Epithelial cell of proximal tubule (primary cell): ENCODE measurements at regions not wholly inside any gene's neighbourhood (a gene's known extent, or its start where the extent isn't known, plus 50 kb on each side); places are given as distances from the start of the nearest gene placed in this dataset.

Experiments
- DNase-seq: peaks from one replicate; pipeline ENCODE4 v3.0.0-alpha.2; 2011; ENCODE audit warnings: low read depth
- H3K4me3 ChIP-seq: 2 replicates; pipeline ENCODE4 v1.5.1; 2011; ENCODE audit warnings: low read depth, mild to moderate bottlenecking, low read length
- CTCF ChIP-seq: conservative IDR thresholded peaks from 2 replicates; pipeline ENCODE4 v1.5.1; 2012; ENCODE audit warnings: low read depth, mild to moderate bottlenecking, low read length

- peak; percentile 84 for DNase-seq
- no peak overlapping the region for H3K4me3 ChIP-seq
- no peak for TF ChIP-seq CTCF
These were observed 335.8 kb downstream of the PABPC4L start for GRCh38 chr4:133865612-133866327.

GRCh38 chr4:133863153-133863552 is 338.4 kb downstream of the PABPC4L start:
- no peak for DNase-seq
- H3K4me3 ChIP-seq: no peak overlapping the region
- no peak for TF ChIP-seq CTCF

- no peak for DNase-seq
- no peak for TF ChIP-seq CTCF
- H3K4me3 ChIP-seq: no peak overlapping the region
These were observed 344.7 kb downstream of the PABPC4L start for GRCh38 chr4:133856731-133857355.

GRCh38 chr4:133855001-133855400 is 346.6 kb downstream of the PABPC4L start:
- no peak overlapping the region for H3K4me3 ChIP-seq
- TF ChIP-seq CTCF: no peak
- DNase-seq: no peak

GRCh38 chr4:133839326-133839725 is 362.3 kb downstream of the PABPC4L start:
- no peak for DNase-seq
- H3K4me3 ChIP-seq: no peak overlapping the region
- TF ChIP-seq CTCF: no peak

- no peak overlapping the region for H3K4me3 ChIP-seq
- no peak for DNase-seq
- TF ChIP-seq CTCF: no peak
These were observed 378.4 kb downstream of the PABPC4L start for GRCh38 chr4:133823177-133823576.

- no peak for DNase-seq
- no peak overlapping the region for H3K4me3 ChIP-seq
- TF ChIP-seq CTCF: no peak
These were observed 388.6 kb downstream of the PABPC4L start for GRCh38 chr4:133812954-133813353.
